Astrocyte of the spinal cord (primary cell): ENCODE measurements at regions not wholly inside any gene's neighbourhood (a gene's known extent, or its start where the extent isn't known, plus 50 kb on each side); places are given as distances from the start of the nearest gene placed in this dataset.

ENCODE experiments used
- DNase-seq: peaks from one replicate; pipeline ENCODE4 v3.0.0; 2011; ENCODE audit warnings: low read depth, low spot score
- H3K4me3 ChIP-seq: 2 replicates; pipeline ENCODE4 v1.5.1; 2011; ENCODE audit warnings: low read depth, mild to moderate bottlenecking, low read length, moderate library complexity
- CTCF ChIP-seq: IDR thresholded peaks from 2 replicates; pipeline ENCODE4 v1.5.1; 2012; ENCODE audit warnings: low read depth, mild to moderate bottlenecking, low read length, inconsistent platforms
- in situ Hi-C: cut with HindIII; loops from 2 replicates; pipeline ENCODE4 v1.10.0; 2017; ENCODE audit warnings: low sequenced_read_pairs

GRCh38 chr11:32184041-32184722 is 93.3 kb downstream of the RCN1 start:
- no peak for DNase-seq
- no peak for TF ChIP-seq CTCF
- in situ Hi-C loops, result no loop called here
- H3K4me3 ChIP-seq, result no peak overlapping the region

- no peak for TF ChIP-seq CTCF
- in situ Hi-C loops, result no loop called here
- no peak overlapping the region for H3K4me3 ChIP-seq
Observed at GRCh38 chr11:32184723-32185376, 94.0 kb downstream of the RCN1 start.

GRCh38 chr11:32186118-32186517 is 95.2 kb downstream of the RCN1 start:
- no peak for TF ChIP-seq CTCF
- in situ Hi-C loops, result no loop called here
- H3K4me3 ChIP-seq, result no peak overlapping the region
- DNase-seq, result no peak

More at GRCh38 chr11:32184723-32185376, 94.0 kb downstream of the RCN1 start:
- no peak for DNase-seq

GRCh38 chr11:32187111-32187510 is 96.2 kb downstream of the RCN1 start:
- no peak for DNase-seq
- TF ChIP-seq CTCF, result no peak
- in situ Hi-C loops, result no loop called here
- H3K4me3 ChIP-seq, result no peak overlapping the region

GRCh38 chr11:32188785-32189184 is 97.9 kb downstream of the RCN1 start:
- no peak for DNase-seq
- no peak for TF ChIP-seq CTCF
- H3K4me3 ChIP-seq, result no peak overlapping the region
- in situ Hi-C loops, result no loop called here

GRCh38 chr11:32196137-32196536 is 105.3 kb downstream of the RCN1 start:
- TF ChIP-seq CTCF, result no peak
- no peak for DNase-seq
- H3K4me3 ChIP-seq, result no peak overlapping the region
- in situ Hi-C loops, result no loop called here
